ENCODE measurements at regions not wholly inside any gene's neighbourhood (a gene's known extent, or its start where the extent isn't known, plus 50 kb on each side); places are given as distances from the start of the nearest gene placed in this dataset.
A peak's percentile ranks its signal among the peaks of the same experiment; 100 is the strongest.

- FAIRE-seq (peak; percentile 67), DNase-seq (ENCODE audit: low read depth, low spot score) (no peak)
- Histone ChIP-seq H3K36me3 (ENCODE audit: control insufficient read depth in 2 of 2, extremely low read depth in 1 of 2, insufficient read depth in 2 of 2, low read length in 2 of 2) (no peaks in the 10 kb centered on the region), H3K27me3 (ENCODE audit: control insufficient read depth, extremely low read depth, insufficient read depth, low read length) (no peaks in the 10 kb centered on the region), H3K9me1 (ENCODE audit: control insufficient read depth, extremely low read depth, insufficient read depth, low read length) (no peaks in the 10 kb centered on the region), H3K4me1 (ENCODE audit: control insufficient read depth, extremely low read depth, insufficient read depth, low read length) (peaks cover 9% of the 10 kb centered on the region), H3K9me3 (ENCODE audit: control insufficient read depth, low read depth, low read length) (no peaks in the 10 kb centered on the region), H3K4me2 (ENCODE audit: control insufficient read depth, extremely low read depth, insufficient read depth, low read depth, low read length) (peak overlapping the region; percentile 7), H3K4me3 (ENCODE audit: control insufficient read depth in 2 of 3, extremely low read depth in 1 of 3, insufficient read depth in 2 of 3, low read depth in 1 of 3, low read length in 3 of 3) (no peak overlapping the region), H3K9ac (ENCODE audit: control insufficient read depth, extremely low read depth, insufficient read depth, low read length) (no peak overlapping the region), H2AFZ (ENCODE audit: control insufficient read depth, low read length) (peak overlapping the region; percentile 4), H3K79me2 (ENCODE audit: control insufficient read depth, insufficient read depth, low read length) (no peaks in the 10 kb centered on the region), H3K27ac (ENCODE audit: control insufficient read depth, insufficient read depth, low read length) (no peak overlapping the region), H4K20me1 (ENCODE audit: control insufficient read depth, extremely low read depth, insufficient read depth, low read length) (no peaks in the 10 kb centered on the region)
- dilution Hi-C loops (cut with MboI; ENCODE audit: extremely low pct_ligation_motif_present, low sequenced_read_pairs): no loop called here
- TF ChIP-seq EZH2 (IDR thresholded peaks at IDR 0.05; ENCODE audit: low read length) (no peak), CTCF (optimal IDR thresholded peaks at IDR 0.05 in 1 of 3, IDR thresholded peaks at IDR 0.05 in 1 of 3, conservative IDR thresholded peaks at IDR 0.05 in 1 of 3; ENCODE audit: extremely low read depth in 1 of 3, insufficient read depth in 2 of 3, low read length in 3 of 3) (no peak)
Observed at GRCh38 chr12:46895726-46896125, 69.9 kb upstream of the SLC38A4 start.

- no peaks in the 10 kb centered on the region for H3K27me3 ChIP-seq (ENCODE audit: control insufficient read depth, extremely low read depth, insufficient read depth, low read length)
- DNase-seq (ENCODE audit: low read depth, low spot score): no peak
- no peak for FAIRE-seq
- no peaks in the 10 kb centered on the region for H4K20me1 ChIP-seq (ENCODE audit: control insufficient read depth, extremely low read depth, insufficient read depth, low read length)
- H3K27ac ChIP-seq (ENCODE audit: control insufficient read depth, insufficient read depth, low read length): no peak overlapping the region
- H3K79me2 ChIP-seq (ENCODE audit: control insufficient read depth, insufficient read depth, low read length): no peaks in the 10 kb centered on the region
- H3K9me3 ChIP-seq (ENCODE audit: control insufficient read depth, low read depth, low read length): no peaks in the 10 kb centered on the region
- H3K9ac ChIP-seq (ENCODE audit: control insufficient read depth, extremely low read depth, insufficient read depth, low read length): no peak overlapping the region
- no peak overlapping the region for H2AFZ ChIP-seq (ENCODE audit: control insufficient read depth, low read length)
- no peaks in the 10 kb centered on the region for H3K9me1 ChIP-seq (ENCODE audit: control insufficient read depth, extremely low read depth, insufficient read depth, low read length)
- TF ChIP-seq EZH2 (IDR thresholded peaks at IDR 0.05; ENCODE audit: low read length) (no peak), CTCF (optimal IDR thresholded peaks at IDR 0.05 in 1 of 3, IDR thresholded peaks at IDR 0.05 in 1 of 3, conservative IDR thresholded peaks at IDR 0.05 in 1 of 3; ENCODE audit: extremely low read depth in 1 of 3, insufficient read depth in 2 of 3, low read length in 3 of 3) (no peak)
- no peak overlapping the region for H3K4me2 ChIP-seq (ENCODE audit: control insufficient read depth, extremely low read depth, insufficient read depth, low read depth, low read length)
- H3K36me3 ChIP-seq (ENCODE audit: control insufficient read depth in 2 of 2, extremely low read depth in 1 of 2, insufficient read depth in 2 of 2, low read length in 2 of 2): no peaks in the 10 kb centered on the region
- dilution Hi-C loops (cut with MboI; ENCODE audit: extremely low pct_ligation_motif_present, low sequenced_read_pairs): no loop called here
- H3K4me1 ChIP-seq (ENCODE audit: control insufficient read depth, extremely low read depth, insufficient read depth, low read length): peaks cover 9% of the 10 kb centered on the region
- H3K4me3 ChIP-seq (ENCODE audit: control insufficient read depth in 2 of 3, extremely low read depth in 1 of 3, insufficient read depth in 2 of 3, low read depth in 1 of 3, low read length in 3 of 3): no peak overlapping the region
Observed at GRCh38 chr12:46896680-46897079, 70.9 kb upstream of the SLC38A4 start.
